ENCODE measurements at regions not wholly inside any gene's neighbourhood (a gene's known extent, or its start where the extent isn't known, plus 50 kb on each side); places are given as distances from the start of the nearest gene placed in this dataset.

- Histone ChIP-seq H3F3A (ENCODE audit: low read depth) (no peaks in the 10 kb centered on the region), H3K9ac (ENCODE audit: low read depth, low read length, poor library complexity, severe bottlenecking) (no peak overlapping the region), H3K27me3 (ENCODE audit: insufficient read depth, low read length, poor library complexity, severe bottlenecking) (no peaks in the 10 kb centered on the region), H3K4me1 (ENCODE audit: insufficient read depth, low read length, poor library complexity, severe bottlenecking) (no peaks in the 10 kb centered on the region), H4K20me1 (ENCODE audit: insufficient read depth, low read length, poor library complexity, severe bottlenecking) (no peaks in the 10 kb centered on the region), H3K9me2 (replicated peaks; ENCODE audit: low read depth, low read length) (no peaks in the 10 kb centered on the region), H3K9me3 (ENCODE audit: insufficient read depth, low read depth, low read length) (no peaks in the 10 kb centered on the region), H3K79me2 (ENCODE audit: insufficient read depth, low read length) (no peaks in the 10 kb centered on the region), H3K4me3 (ENCODE audit: low read length, poor library complexity, severe bottlenecking) (no peak overlapping the region), H2AFZ (ENCODE audit: low read length) (no peak overlapping the region), H3K4me2 (ENCODE audit: low read depth, low read length, poor library complexity, severe bottlenecking) (no peak overlapping the region), H3K36me3 (ENCODE audit: insufficient read depth, low read length) (no peaks in the 10 kb centered on the region)
- TF ChIP-seq EZH2phosphoT487 (IDR thresholded peaks at IDR 0.05; ENCODE audit: borderline replicate concordance) (no peak), CTCF (conservative IDR thresholded peaks at IDR 0.05; ENCODE audit: low read length) (peak; percentile 55)
Measured at GRCh38 chr6:132961610-132962009, 147.2 kb downstream of the RPS12 start.

- H3K4me2 ChIP-seq (ENCODE audit: low read depth, low read length, poor library complexity, severe bottlenecking), result no peak overlapping the region
- no peak overlapping the region for H2AFZ ChIP-seq (ENCODE audit: low read length)
- no peak for TF ChIP-seq EZH2phosphoT487 (IDR thresholded peaks at IDR 0.05; ENCODE audit: borderline replicate concordance)
- TF ChIP-seq CTCF (conservative IDR thresholded peaks at IDR 0.05; ENCODE audit: low read length), result peak; percentile 98
Measured at GRCh38 chr6:132962936-132963868, 148.8 kb downstream of the RPS12 start.

GRCh38 chr6:132964101-132964867 lies 149.9 kb downstream of the RPS12 start:
- Histone ChIP-seq H3K36me3 (ENCODE audit: insufficient read depth, low read length) (no peaks in the 10 kb centered on the region), H3F3A (ENCODE audit: low read depth) (no peaks in the 10 kb centered on the region), H3K27me3 (ENCODE audit: insufficient read depth, low read length, poor library complexity, severe bottlenecking) (no peaks in the 10 kb centered on the region), H2AFZ (ENCODE audit: low read length) (no peak overlapping the region), H3K4me1 (ENCODE audit: insufficient read depth, low read length, poor library complexity, severe bottlenecking) (peaks cover 5% of the 10 kb centered on the region), H3K9me2 (replicated peaks; ENCODE audit: low read depth, low read length) (no peaks in the 10 kb centered on the region), H4K20me1 (ENCODE audit: insufficient read depth, low read length, poor library complexity, severe bottlenecking) (no peaks in the 10 kb centered on the region), H3K4me3 (ENCODE audit: low read length, poor library complexity, severe bottlenecking) (no peak overlapping the region), H3K4me2 (ENCODE audit: low read depth, low read length, poor library complexity, severe bottlenecking) (no peak overlapping the region), H3K79me2 (ENCODE audit: insufficient read depth, low read length) (no peaks in the 10 kb centered on the region), H3K9me3 (ENCODE audit: insufficient read depth, low read depth, low read length) (no peaks in the 10 kb centered on the region), H3K9ac (ENCODE audit: low read depth, low read length, poor library complexity, severe bottlenecking) (no peak overlapping the region)
- no peak for TF ChIP-seq CTCF (conservative IDR thresholded peaks at IDR 0.05; ENCODE audit: low read length)
- TF ChIP-seq EZH2phosphoT487 (IDR thresholded peaks at IDR 0.05; ENCODE audit: borderline replicate concordance), result no peak

More at GRCh38 chr6:132962936-132963868, 148.8 kb downstream of the RPS12 start:
- no peak overlapping the region for H3K4me3 ChIP-seq (ENCODE audit: low read length, poor library complexity, severe bottlenecking)
- H3K4me1 ChIP-seq (ENCODE audit: insufficient read depth, low read length, poor library complexity, severe bottlenecking), result no peaks in the 10 kb centered on the region
- no peaks in the 10 kb centered on the region for H3F3A ChIP-seq (ENCODE audit: low read depth)
- H3K36me3 ChIP-seq (ENCODE audit: insufficient read depth, low read length), result no peaks in the 10 kb centered on the region
- no peaks in the 10 kb centered on the region for H3K9me2 ChIP-seq (replicated peaks; ENCODE audit: low read depth, low read length)
- H3K9ac ChIP-seq (ENCODE audit: low read depth, low read length, poor library complexity, severe bottlenecking), result no peak overlapping the region
- H3K27me3 ChIP-seq (ENCODE audit: insufficient read depth, low read length, poor library complexity, severe bottlenecking), result no peaks in the 10 kb centered on the region
- no peaks in the 10 kb centered on the region for H4K20me1 ChIP-seq (ENCODE audit: insufficient read depth, low read length, poor library complexity, severe bottlenecking)
- no peaks in the 10 kb centered on the region for H3K9me3 ChIP-seq (ENCODE audit: insufficient read depth, low read depth, low read length)
- no peaks in the 10 kb centered on the region for H3K79me2 ChIP-seq (ENCODE audit: insufficient read depth, low read length)

All from Loucy (cell line).